WTC11 (cell line): ENCODE measurements at regions not wholly inside any gene's neighbourhood (a gene's known extent, or its start where the extent isn't known, plus 50 kb on each side); places are given as distances from the start of the nearest gene placed in this dataset.

ENCODE experiments used
- ATAC-seq: fragments of 200-7000 bp; cut with Tn5 transposase; 2 replicates; pipeline ENCODE4 v1.10.0; 2021; ENCODE audit warnings: mild to moderate bottlenecking, moderate library complexity
- CTCF ChIA-PET: fragments of 300-600 bp; sonication (Branson Sonifier 250); formaldehyde crosslinking; loops from one replicate; lab custom pipeline; 2021; ENCODE audit warnings: antibody characterized with exemption; lab: Charles Lee
- POLR2A ChIA-PET: fragments of 350-600 bp; sonication (Branson Sonifier 250); formaldehyde crosslinking; loops from one replicate; lab custom pipeline; 2021; ENCODE audit warnings: antibody characterized with exemption; lab: Charles Lee
- DNase-seq: peaks from one replicate; pipeline ENCODE4 v3.0.0; 2021; ENCODE audit warnings: low spot score
- H3K27ac Mint-ChIP-seq: 2 replicates; pipeline ENCODE4 v1.8.0; 2021; ENCODE audit warnings: mixed read lengths
- H3K27me3 Mint-ChIP-seq: 2 replicates; pipeline ENCODE4 v1.8.0; 2021; ENCODE audit warnings: low read depth, mild to moderate bottlenecking, moderate library complexity, mixed read lengths
- H3K36me3 Mint-ChIP-seq: 2 replicates; pipeline ENCODE4 v1.8.0; 2021; ENCODE audit warnings: mixed read lengths
- H3K4me1 Mint-ChIP-seq: 2 replicates; pipeline ENCODE4 v1.8.0; 2022; ENCODE audit warnings: mixed read lengths
- H3K4me3 Mint-ChIP-seq: 2 replicates; pipeline ENCODE4 v1.8.0; 2021; ENCODE audit warnings: mild to moderate bottlenecking, moderate library complexity, mixed read lengths
- H3K9me3 Mint-ChIP-seq: 2 replicates; pipeline ENCODE4 v1.8.0; 2021; ENCODE audit warnings: mixed read lengths
- ATF1 ChIP-seq: sonication (generic); formaldehyde crosslinking; IDR thresholded peaks from 2 replicates; pipeline ENCODE4 v1.8.1; 2023; ENCODE audit warnings: mild to moderate bottlenecking, moderate library complexity, missing genetic modification reagents
- FOXK1 ChIP-seq: sonication (generic); formaldehyde crosslinking; IDR thresholded peaks from 2 replicates; pipeline ENCODE4 v1.8.0; 2022; ENCODE audit warnings: mild to moderate bottlenecking, moderate library complexity, missing genetic modification reagents
- FOXP4 ChIP-seq: sonication (generic); formaldehyde crosslinking; IDR thresholded peaks from 2 replicates; pipeline ENCODE4 v1.8.0; 2022; ENCODE audit warnings: mild to moderate bottlenecking, missing genetic modification reagents
- GTF2I ChIP-seq: fragments of 250-450 bp; sonication (Bioruptor Pico); conservative IDR thresholded peaks from 2 replicates; pipeline ENCODE4 v1.4.0; 2021; ENCODE audit warnings: mild to moderate bottlenecking
- HMGA2 ChIP-seq: fragments of 250-450 bp; sonication (Bioruptor Pico); IDR thresholded peaks from 2 replicates; pipeline ENCODE4 v1.4.0; 2021; ENCODE audit warnings: mild to moderate bottlenecking, moderate library complexity
- JAZF1 ChIP-seq: fragments of 250-450 bp; sonication (Bioruptor Pico); IDR thresholded peaks from 2 replicates; pipeline ENCODE4 v1.9.0; 2021; ENCODE audit warnings: moderate library complexity, mild to moderate bottlenecking, inconsistent platforms
- NFE2L1 ChIP-seq: sonication (generic); formaldehyde crosslinking; IDR thresholded peaks from 2 replicates; pipeline ENCODE4 v1.8.1; 2023; ENCODE audit warnings: missing genetic modification reagents
- NR2C2 ChIP-seq: sonication (generic); formaldehyde crosslinking; IDR thresholded peaks from 2 replicates; pipeline ENCODE4 v1.8.0; 2022; ENCODE audit warnings: mild to moderate bottlenecking, missing genetic modification reagents
- NR3C1 ChIP-seq: sonication (generic); formaldehyde crosslinking; conservative IDR thresholded peaks from 2 replicates; pipeline ENCODE4 v1.8.1; 2023; ENCODE audit warnings: low read depth, mild to moderate bottlenecking, missing genetic modification reagents
- PRRX2 ChIP-seq: fragments of 250-450 bp; sonication (Bioruptor Pico); IDR thresholded peaks from 2 replicates; pipeline ENCODE4 v1.8.0; 2021; ENCODE audit warnings: mild to moderate bottlenecking
- RORB ChIP-seq: fragments of 250-450 bp; sonication (Bioruptor Pico); IDR thresholded peaks from 2 replicates; pipeline ENCODE4 v1.9.0; 2021; ENCODE audit warnings: mild to moderate bottlenecking
- SMAD3 ChIP-seq: sonication (generic); formaldehyde crosslinking; IDR thresholded peaks from 2 replicates; pipeline ENCODE4 v1.8.0; 2022; ENCODE audit warnings: missing genetic modification reagents, mild to moderate bottlenecking, borderline replicate concordance
- SP1 ChIP-seq: sonication (generic); formaldehyde crosslinking; conservative IDR thresholded peaks from 2 replicates; pipeline ENCODE4 v1.8.1; 2022; ENCODE audit warnings: missing genetic modification reagents
- TCF7 ChIP-seq: sonication (generic); formaldehyde crosslinking; IDR thresholded peaks from 2 replicates; pipeline ENCODE4 v1.8.0; 2022; ENCODE audit warnings: mild to moderate bottlenecking, low read depth, missing genetic modification reagents, moderate library complexity
- ZNF121 ChIP-seq: sonication (generic); formaldehyde crosslinking; IDR thresholded peaks from 2 replicates; pipeline ENCODE4 v1.8.0; 2023; ENCODE audit warnings: missing genetic modification reagents
- ZNF219 ChIP-seq: sonication (generic); formaldehyde crosslinking; IDR thresholded peaks from 2 replicates; pipeline ENCODE4 v1.8.0; 2023; ENCODE audit warnings: missing genetic modification reagents, mild to moderate bottlenecking, borderline replicate concordance
- ZNF281 ChIP-seq: sonication (generic); formaldehyde crosslinking; IDR thresholded peaks from 2 replicates; pipeline ENCODE4 v1.8.0; 2023; ENCODE audit warnings: mild to moderate bottlenecking, missing genetic modification reagents
- ZNF423 ChIP-seq: fragments of 250-450 bp; sonication (Bioruptor Pico); IDR thresholded peaks from 2 replicates; pipeline ENCODE4 v2.1.2; 2022; ENCODE audit warnings: mild to moderate bottlenecking, moderate library complexity
- TF ChIP-seq, protein P1 (sequence below): sonication (generic); formaldehyde crosslinking; IDR thresholded peaks from 2 replicates; pipeline ENCODE4 v1.8.1; 2022; ENCODE audit warnings: low read depth, mild to moderate bottlenecking, moderate library complexity, missing genetic modification reagents, borderline replicate concordance

- peaks cover 24% of the 10 kb centered on the region for H3K4me1 Mint-ChIP-seq
- POLR2A ChIA-PET: no interaction called here
- DNase-seq: no peak
- peaks cover 33% of the 10 kb centered on the region for H3K36me3 Mint-ChIP-seq
- no peak for ATAC-seq
- H3K9me3 Mint-ChIP-seq: peaks cover 14% of the 10 kb centered on the region
- no peak for TF ChIP-seq ATF1 (CRISPR knock-in tag)
- no peak for TF ChIP-seq ZNF281 (CRISPR knock-in tag)
- TF ChIP-seq FOXP4 (CRISPR knock-in tag): no peak
- TF ChIP-seq HMGA2 (CRISPR knock-in tag): no peak
- CTCF ChIA-PET: no interaction called here
- no peaks in the 10 kb centered on the region for H3K27me3 Mint-ChIP-seq
- H3K27ac Mint-ChIP-seq: no peak overlapping the region; the same call in 1 of the 2 replicates
- no peak overlapping the region for H3K4me3 Mint-ChIP-seq
These were observed 696.8 kb upstream of the MBL2 start for GRCh38 chr10:53469383-53469782.

DNA sequence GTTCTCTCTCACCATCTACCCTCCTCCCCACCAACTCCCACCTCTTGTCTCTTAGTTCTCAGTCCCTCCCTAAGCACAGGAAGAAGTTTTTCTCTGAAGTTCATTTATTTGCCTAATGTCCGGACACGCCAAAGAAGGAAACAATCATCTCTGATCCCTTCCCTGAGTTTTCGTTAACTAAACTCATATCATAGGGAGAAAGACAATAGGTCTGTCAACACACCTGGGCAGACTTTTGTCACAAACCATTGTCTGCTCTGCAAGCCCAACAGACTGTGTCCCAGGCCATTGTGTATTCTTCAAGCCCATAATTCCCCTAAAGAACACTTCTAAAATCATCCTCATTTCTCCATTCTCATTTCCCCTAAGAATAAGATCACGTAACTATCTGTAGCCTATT is 691.0 kb upstream of the MBL2 start:
- H3K27ac Mint-ChIP-seq: peak overlapping the region; percentile 95
- CTCF ChIA-PET: no interaction called here
- H3K4me3 Mint-ChIP-seq: no peak overlapping the region
- no peaks in the 10 kb centered on the region for H3K27me3 Mint-ChIP-seq
- peak; percentile 38; the same call in 1 of the 2 replicates for TF ChIP-seq ZNF423 (CRISPR knock-in tag)
- TF ChIP-seq PRRX2: no peak
- TF ChIP-seq, protein P1, sequence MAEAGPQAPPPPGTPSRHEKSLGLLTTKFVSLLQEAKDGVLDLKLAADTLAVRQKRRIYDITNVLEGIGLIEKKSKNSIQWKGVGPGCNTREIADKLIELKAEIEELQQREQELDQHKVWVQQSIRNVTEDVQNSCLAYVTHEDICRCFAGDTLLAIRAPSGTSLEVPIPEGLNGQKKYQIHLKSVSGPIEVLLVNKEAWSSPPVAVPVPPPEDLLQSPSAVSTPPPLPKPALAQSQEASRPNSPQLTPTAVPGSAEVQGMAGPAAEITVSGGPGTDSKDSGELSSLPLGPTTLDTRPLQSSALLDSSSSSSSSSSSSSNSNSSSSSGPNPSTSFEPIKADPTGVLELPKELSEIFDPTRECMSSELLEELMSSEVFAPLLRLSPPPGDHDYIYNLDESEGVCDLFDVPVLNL: no peak
- TF ChIP-seq GTF2I (CRISPR knock-in tag): no peak
- no peak for TF ChIP-seq HMGA2 (CRISPR knock-in tag)
- TF ChIP-seq FOXP4 (CRISPR knock-in tag): peak; percentile 62; the same call in 1 of the 2 replicates
- peak; percentile 52 for TF ChIP-seq SP1 (CRISPR knock-in tag)
- TF ChIP-seq JAZF1 (CRISPR knock-in tag): no peak
- no peak for TF ChIP-seq ZNF219
- TF ChIP-seq RORB (CRISPR knock-in tag): no peak
- no peak for TF ChIP-seq TCF7 (CRISPR knock-in tag)
- TF ChIP-seq FOXK1 (CRISPR knock-in tag): 0 out of 2 replicates have a peak, but pooled peaks have one; percentile 31
- TF ChIP-seq SMAD3: no peak
- no peak for TF ChIP-seq NR2C2 (CRISPR knock-in tag)
- TF ChIP-seq NR3C1: no peak
- TF ChIP-seq NFE2L1 (CRISPR knock-in tag): peak; percentile 61; the same call in 1 of the 2 replicates
- TF ChIP-seq ZNF121 (CRISPR knock-in tag): no peak
- no peak for DNase-seq
- POLR2A ChIA-PET: no interaction called here
- peak; percentile 82 for ATAC-seq
- H3K4me1 Mint-ChIP-seq: peaks cover 33% of the 10 kb centered on the region
- peaks cover 35% of the 10 kb centered on the region for H3K36me3 Mint-ChIP-seq
- peaks cover 31% of the 10 kb centered on the region for H3K9me3 Mint-ChIP-seq
